G401.6 (cell line): ENCODE measurements at regions not wholly inside any gene's neighbourhood (a gene's known extent, or its start where the extent isn't known, plus 50 kb on each side); places are given as distances from the start of the nearest gene placed in this dataset.
"Not testable (repeated sequence)": the region's sequence is repeated elsewhere in the genome, so short reads cannot be mapped to it uniquely, and the experiment has no call there.

Experiments used
- FAIRE-seq: peaks from 2 replicates; lab custom pipeline; 2012; peaks lifted over from hg19 to GRCh38; lab: Jason Lieb, UNC

DNA sequence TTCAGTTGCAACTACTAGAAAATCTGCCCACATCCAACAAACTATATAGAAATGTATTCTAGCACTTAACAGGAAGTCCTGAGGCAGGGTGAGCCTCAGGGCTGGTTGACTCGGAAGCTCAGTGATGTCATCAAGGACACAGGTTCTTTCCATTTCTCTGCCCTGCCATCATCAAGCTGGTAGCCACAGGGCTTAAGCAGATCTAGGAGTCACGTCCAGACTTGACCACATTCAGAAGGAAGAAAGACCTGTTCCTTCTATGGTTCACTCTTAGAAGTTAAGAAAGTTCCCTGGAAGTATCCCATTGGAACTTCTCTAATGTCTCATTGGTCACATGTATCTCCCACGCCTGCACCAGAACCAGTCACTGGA lies 438.1 kb downstream of the PRDM2 start:
- no peak for FAIRE-seq

DNA sequence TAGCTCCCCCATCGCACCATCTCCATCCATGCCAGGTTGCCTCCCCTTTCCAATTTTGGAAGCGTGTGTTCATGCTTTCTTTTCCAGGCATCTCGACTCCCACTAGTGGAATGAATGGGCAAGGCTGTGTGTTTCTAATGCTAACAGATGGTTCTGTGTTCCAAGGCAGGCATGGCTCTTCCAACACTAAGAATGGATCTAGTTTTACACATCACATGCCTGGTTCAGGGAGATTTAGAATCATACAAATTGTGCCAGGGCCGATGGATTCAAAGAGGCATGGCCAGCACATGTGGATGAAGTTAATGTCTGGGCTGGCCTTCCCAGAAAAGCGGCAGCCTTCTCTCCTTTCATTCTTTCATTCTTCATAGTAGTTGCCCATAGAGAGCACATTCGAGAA lies 438.7 kb downstream of the PRDM2 start:
- no peak for FAIRE-seq

DNA sequence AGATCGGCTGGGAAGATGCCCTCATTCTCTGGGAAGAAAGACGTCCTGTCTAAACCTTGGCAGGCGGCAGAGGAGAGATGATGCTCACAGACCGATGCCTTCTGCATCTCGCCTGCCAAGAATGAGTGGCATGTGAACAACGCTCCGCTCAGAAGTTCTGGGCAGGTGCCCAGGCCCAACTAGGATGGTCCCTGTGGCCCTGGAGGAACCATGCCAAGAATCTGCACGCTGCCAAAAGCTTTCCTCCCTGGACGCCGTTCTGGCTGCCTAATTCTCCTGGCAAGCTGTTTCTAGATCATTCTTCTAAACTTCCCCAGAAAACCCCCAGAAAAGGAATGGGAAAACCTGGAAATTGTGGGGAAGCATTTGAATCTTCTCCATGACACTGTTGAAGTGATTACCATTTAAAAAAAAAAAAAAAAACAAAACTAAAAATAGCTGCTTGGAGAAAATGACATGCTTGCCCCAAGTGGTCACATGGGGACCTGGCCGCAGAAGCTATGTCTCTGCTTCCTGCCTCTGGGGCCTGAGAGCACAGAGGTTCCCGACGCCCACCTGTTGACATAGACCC lies 440.9 kb downstream of the PRDM2 start:
- FAIRE-seq = no peak

- FAIRE-seq = no peak
Measured at GRCh38 chr1:14141656-14142055, 441.7 kb downstream of the PRDM2 start.

- no peak for FAIRE-seq
Measured at GRCh38 chr1:14142397-14143100, 442.6 kb downstream of the PRDM2 start.

GRCh38 chr1:14143777-14144176 lies 443.8 kb downstream of the PRDM2 start:
- FAIRE-seq = no peak

DNA sequence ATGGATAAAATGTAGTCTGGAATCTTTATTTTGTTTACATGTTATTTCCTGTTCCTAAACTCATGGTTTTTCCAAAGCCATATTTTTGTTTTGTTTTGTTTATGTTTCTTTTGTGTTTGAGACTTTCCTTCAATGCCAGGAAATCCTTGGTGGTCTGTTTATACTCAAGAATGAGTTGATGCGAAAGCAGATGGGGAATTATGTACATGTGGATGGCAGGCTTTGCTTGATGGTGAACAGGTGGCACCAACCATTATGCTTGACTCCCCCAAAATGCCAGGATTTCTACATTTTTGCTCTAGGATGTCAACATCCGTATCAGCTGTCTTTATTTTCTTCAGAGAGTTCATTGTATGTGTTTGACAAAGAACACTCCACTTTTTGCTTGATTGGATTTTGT lies 448.5 kb downstream of the PRDM2 start:
- no peak for FAIRE-seq

DNA sequence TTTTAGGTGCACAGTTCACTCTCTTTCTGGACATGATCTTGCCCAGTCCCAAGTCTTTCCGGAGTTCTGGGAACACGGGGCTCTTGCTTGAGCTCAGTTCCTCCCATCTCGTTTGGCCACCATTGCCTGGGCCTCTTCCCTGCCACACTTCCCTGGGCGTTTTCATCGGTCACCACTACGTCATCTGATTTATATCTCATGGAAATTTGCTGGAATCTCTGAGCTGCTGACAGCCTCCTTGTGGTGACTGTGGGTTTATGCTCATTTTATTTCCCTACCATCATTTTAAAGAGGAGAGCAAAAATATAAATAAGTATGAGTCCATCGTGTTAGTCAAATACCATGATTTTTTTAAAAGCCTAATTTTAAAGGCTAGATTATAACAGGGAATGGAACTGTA lies 449.1 kb upstream of the KAZN start:
- FAIRE-seq = no peak

GRCh38 chr1:14156543-14156942 lies 441.9 kb upstream of the KAZN start:
- FAIRE-seq = no peak

DNA sequence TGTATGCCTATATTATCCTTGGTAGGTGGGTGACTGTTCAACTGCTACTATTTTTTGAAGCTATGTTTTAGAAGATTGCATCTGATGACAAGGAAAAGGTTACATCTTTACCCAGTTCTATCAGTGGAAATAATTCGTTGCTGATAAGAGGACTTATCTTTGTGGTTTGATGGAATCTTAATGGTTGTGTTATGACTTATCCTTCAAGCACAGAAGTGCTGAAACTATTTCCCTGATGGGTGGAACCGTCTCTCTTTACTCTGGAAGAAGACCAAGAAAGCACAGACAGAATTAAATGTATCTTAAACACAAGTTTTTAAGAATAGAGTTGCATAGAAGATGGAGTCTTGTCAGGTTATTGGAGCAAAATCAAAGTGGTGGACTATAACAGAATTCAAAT lies 437.7 kb upstream of the KAZN start:
- no peak for FAIRE-seq

DNA sequence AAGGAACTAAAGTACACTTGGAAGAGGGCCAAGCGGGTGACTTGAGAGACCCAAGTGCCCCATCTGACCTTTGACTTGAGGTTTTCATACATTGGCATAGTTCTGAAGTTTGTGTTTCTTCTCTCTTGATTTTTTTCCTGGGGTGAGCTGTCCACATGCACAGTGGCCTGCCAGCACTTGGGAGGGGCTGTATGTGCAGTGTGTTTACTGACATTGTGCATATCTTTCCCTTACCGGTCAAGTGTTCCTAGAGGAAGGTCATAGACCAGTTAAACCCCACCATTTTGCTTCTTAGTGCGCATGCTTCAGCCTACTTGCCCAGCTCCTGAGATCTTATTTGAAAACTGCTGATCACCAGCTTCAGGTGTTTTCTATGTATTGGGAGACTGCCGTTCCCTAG lies 435.2 kb upstream of the KAZN start:
- FAIRE-seq = no peak

- no peak for FAIRE-seq
Measured at GRCh38 chr1:14165371-14165801, 433.1 kb upstream of the KAZN start.

- no peak for FAIRE-seq
Measured at GRCh38 chr1:14167884-14168283, 430.6 kb upstream of the KAZN start.

DNA sequence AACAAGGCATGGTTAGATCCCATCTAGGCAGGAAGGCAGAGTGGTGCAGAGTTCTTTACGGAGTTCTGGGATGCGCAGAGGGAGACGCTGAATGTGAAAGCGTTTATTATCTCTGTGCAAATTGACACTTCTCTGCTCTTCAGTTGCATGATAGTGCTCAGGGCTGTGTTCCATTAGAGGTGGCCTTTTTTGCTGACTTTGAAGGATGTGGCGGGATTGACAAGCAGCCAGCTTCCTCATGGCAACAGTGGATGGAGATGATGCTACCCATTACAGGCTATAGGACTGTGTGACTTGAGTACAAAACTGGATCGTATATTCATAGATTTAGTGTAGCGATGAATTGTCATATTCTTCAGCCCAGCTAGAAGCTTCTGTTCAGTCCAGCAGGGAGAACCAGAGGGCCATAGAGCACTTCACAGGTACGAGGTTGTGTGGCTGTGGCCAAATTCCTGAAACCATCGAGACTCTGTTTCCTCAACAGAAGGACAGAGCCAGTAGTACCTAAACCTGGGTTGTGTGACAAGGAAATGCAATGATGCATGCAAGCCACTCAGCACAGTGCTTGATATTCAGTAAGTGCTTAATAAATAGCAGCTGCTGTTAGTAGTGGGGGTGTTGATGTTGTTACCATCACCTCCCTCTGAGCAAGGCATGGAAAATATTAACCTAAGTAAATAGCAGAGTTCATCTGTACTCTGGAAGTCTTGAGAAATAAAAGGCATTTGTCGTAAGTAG lies 430.0 kb upstream of the KAZN start:
- no peak for FAIRE-seq

DNA sequence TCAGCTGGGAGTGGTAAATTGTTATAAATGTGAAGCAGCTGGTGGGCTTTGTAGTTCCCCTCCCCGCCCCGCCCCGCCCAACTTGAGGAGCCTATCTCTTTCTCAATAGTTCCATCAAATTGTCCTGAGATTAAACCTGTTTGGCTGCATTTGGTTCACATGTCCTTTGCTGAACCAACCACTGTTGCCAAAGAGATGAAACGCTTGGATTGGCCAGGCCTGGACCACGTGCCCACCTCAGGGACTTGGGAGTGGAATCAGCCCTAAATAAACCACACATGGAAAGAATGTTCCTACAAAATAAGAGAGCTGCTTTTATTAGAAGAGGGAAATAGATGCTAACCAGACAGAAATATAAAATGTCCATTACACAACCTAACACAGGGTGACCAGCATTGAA lies 424.9 kb upstream of the KAZN start:
- no peak for FAIRE-seq

GRCh38 chr1:14177866-14178265 lies 420.6 kb upstream of the KAZN start:
- not testable (repeated sequence) for FAIRE-seq

GRCh38 chr1:14180738-14181137 lies 417.7 kb upstream of the KAZN start:
- FAIRE-seq = no peak

- no peak for FAIRE-seq
Measured at GRCh38 chr1:14181191-14181795, 417.2 kb upstream of the KAZN start.

DNA sequence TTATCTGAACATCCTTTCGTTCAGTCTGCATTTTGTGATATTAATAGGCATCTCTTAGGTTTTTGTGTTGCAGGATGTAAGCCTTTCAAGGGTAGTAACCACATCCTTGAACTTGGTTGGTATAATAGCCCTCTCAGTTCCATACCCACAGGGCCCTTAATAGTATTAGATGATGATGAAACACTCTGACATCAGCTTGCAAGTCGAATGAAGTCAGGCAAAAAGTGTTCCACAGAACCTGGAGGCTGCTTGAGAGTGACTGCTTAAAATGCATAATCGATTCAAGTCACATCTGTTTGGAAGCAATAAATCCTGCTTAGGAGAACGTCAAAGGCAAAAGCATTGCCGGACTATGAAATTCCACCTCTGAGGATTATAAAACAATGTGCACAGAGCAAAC lies 415.6 kb upstream of the KAZN start:
- no peak for FAIRE-seq

DNA sequence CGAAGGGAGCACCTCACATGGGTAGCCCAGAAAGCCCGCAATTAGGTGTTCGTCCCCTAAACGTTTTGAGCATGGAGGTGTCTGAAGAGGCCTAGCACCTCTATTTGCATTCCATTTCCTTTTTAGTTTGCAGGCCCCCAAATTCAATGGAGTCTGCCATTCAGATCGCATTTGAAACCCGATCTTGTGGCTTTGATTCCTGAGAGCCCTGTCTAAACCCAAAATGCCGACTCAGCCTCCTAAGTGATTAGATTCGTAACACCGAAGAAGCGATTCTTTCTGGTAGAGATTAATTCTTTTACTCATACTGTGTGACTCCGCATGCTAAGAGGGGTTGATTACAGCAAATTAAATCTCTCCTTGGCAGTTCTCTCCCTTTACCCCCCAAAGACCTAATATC lies 415.2 kb upstream of the KAZN start:
- FAIRE-seq = no peak

GRCh38 chr1:14184454-14184853 lies 414.0 kb upstream of the KAZN start:
- no peak for FAIRE-seq

DNA sequence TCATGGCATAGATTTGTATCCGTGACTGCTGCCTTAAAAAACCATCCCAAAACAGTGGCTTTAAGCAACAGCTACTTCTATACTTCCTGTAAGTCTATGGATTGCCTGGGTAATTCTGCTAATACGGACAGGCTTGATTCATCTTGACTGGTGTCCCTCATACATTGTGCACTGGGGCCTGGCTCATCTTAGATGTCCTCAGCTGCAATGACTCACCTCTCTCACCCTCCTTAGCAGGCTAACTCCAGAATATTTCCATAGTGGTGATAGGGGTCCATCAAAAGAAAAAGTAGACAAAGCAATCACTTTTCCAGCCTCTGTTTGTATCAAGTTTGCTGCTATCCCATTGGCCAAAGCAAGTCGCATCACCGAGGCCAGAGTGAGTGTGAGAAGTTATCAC lies 409.1 kb upstream of the KAZN start:
- no peak for FAIRE-seq

DNA sequence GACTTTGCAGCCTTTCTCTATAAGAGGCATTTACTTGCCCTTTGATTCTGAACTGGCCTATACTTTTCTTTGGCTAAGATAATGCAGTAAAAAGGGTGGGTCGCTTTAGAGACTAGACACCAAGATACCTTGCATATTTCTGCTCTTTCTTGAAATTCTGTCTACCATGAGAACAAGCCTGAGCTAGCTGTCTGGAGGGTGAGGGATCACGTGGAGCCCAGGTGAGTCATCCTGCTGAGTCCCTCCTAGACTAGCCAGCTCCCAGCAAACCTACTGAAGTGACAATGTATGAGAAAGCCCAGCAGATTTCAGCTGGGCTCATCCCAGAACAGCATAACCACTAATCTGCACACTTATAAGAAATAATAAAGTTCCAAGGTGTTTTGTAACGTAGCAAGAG lies 408.0 kb upstream of the KAZN start:
- no peak for FAIRE-seq
